ENCODE measurements at regions not wholly inside any gene's neighbourhood (a gene's known extent, or its start where the extent isn't known, plus 50 kb on each side); places are given as distances from the start of the nearest gene placed in this dataset.

GRCh38 chr3:18634461-18634860 is 209.3 kb upstream of the SATB1 start:
- peaks cover 4% of the 10 kb centered on the region for H3K9me3 Mint-ChIP-seq
- no peak overlapping the region for H3K27ac ChIP-seq (ENCODE audit: low read depth in 1 of 2, low read length in 2 of 2)
- H3K4me3 Mint-ChIP-seq: no peak overlapping the region
- H3K27ac Mint-ChIP-seq: no peak overlapping the region
- POLR2A ChIA-PET: no interaction called here
- no peaks in the 10 kb centered on the region for H3K27me3 ChIP-seq (ENCODE audit: control insufficient read depth in 1 of 2, insufficient read depth in 2 of 2, low read length in 2 of 2)
- H3K36me3 ChIP-seq (ENCODE audit: insufficient read depth, low read length): no peaks in the 10 kb centered on the region
- no peaks in the 10 kb centered on the region for H3K4me1 Mint-ChIP-seq (ENCODE audit: low read depth)
- no peak overlapping the region for H3K4me3 ChIP-seq (ENCODE audit: low read length)
- TF ChIP-seq CTCF (IDR thresholded peaks at IDR 0.05): no peak
- CTCF ChIA-PET: no interaction called here
- H3K4me1 ChIP-seq (ENCODE audit: insufficient read depth, low read length): no peaks in the 10 kb centered on the region
- DNase-seq (no peak), ATAC-seq (ENCODE audit: poor library complexity) (no peak)
- intact Hi-C loops (cut with DNase I, micrococcal nuclease): no loop called here
- H3K9me3 ChIP-seq (ENCODE audit: control insufficient read depth in 1 of 2, insufficient read depth in 1 of 2, low read length in 2 of 2): no peaks in the 10 kb centered on the region
- H3K36me3 Mint-ChIP-seq (ENCODE audit: low read depth): no peaks in the 10 kb centered on the region
- no peaks in the 10 kb centered on the region for H3K27me3 Mint-ChIP-seq

- Mint-ChIP-seq H3K27me3 (no peaks in the 10 kb centered on the region), H3K4me1 (ENCODE audit: low read depth) (no peaks in the 10 kb centered on the region), H3K9me3 (peaks cover 4% of the 10 kb centered on the region), H3K4me3 (no peak overlapping the region), H3K36me3 (ENCODE audit: low read depth) (no peaks in the 10 kb centered on the region), H3K27ac (no peak overlapping the region)
- TF ChIP-seq CTCF (IDR thresholded peaks at IDR 0.05): no peak
- no peak overlapping the region for H3K27ac ChIP-seq (ENCODE audit: low read depth in 1 of 2, low read length in 2 of 2)
- no peak for ATAC-seq (ENCODE audit: poor library complexity)
- no peaks in the 10 kb centered on the region for H3K36me3 ChIP-seq (ENCODE audit: insufficient read depth, low read length)
- CTCF ChIA-PET: no interaction called here
- no peaks in the 10 kb centered on the region for H3K4me1 ChIP-seq (ENCODE audit: insufficient read depth, low read length)
- H3K9me3 ChIP-seq (ENCODE audit: control insufficient read depth in 1 of 2, insufficient read depth in 1 of 2, low read length in 2 of 2): no peaks in the 10 kb centered on the region
- POLR2A ChIA-PET: no interaction called here
- H3K4me3 ChIP-seq (ENCODE audit: low read length): no peak overlapping the region
- intact Hi-C loops (cut with DNase I, micrococcal nuclease): no loop called here
- H3K27me3 ChIP-seq (ENCODE audit: control insufficient read depth in 1 of 2, insufficient read depth in 2 of 2, low read length in 2 of 2): no peaks in the 10 kb centered on the region
- no peak for DNase-seq
Measured at GRCh38 chr3:18633002-18633401, 207.9 kb upstream of the SATB1 start.

- ATAC-seq (ENCODE audit: poor library complexity) (no peak), DNase-seq (no peak)
- H3K27ac ChIP-seq (ENCODE audit: low read depth in 1 of 2, low read length in 2 of 2): no peak overlapping the region
- no peak for TF ChIP-seq CTCF (IDR thresholded peaks at IDR 0.05)
- no peaks in the 10 kb centered on the region for H3K27me3 Mint-ChIP-seq
- H3K36me3 Mint-ChIP-seq (ENCODE audit: low read depth): no peaks in the 10 kb centered on the region
- H3K9me3 ChIP-seq (ENCODE audit: control insufficient read depth in 1 of 2, insufficient read depth in 1 of 2, low read length in 2 of 2): no peaks in the 10 kb centered on the region
- intact Hi-C loops (cut with DNase I, micrococcal nuclease): no loop called here
- H3K4me3 ChIP-seq (ENCODE audit: low read length): no peak overlapping the region
- ChIA-PET POLR2A (no interaction called here), CTCF (no interaction called here)
- peaks cover 12% of the 10 kb centered on the region for H3K9me3 Mint-ChIP-seq
- no peak overlapping the region for H3K27ac Mint-ChIP-seq
- no peaks in the 10 kb centered on the region for H3K36me3 ChIP-seq (ENCODE audit: insufficient read depth, low read length)
- H3K4me3 Mint-ChIP-seq: no peak overlapping the region
- H3K4me1 ChIP-seq (ENCODE audit: insufficient read depth, low read length): no peaks in the 10 kb centered on the region
- no peaks in the 10 kb centered on the region for H3K27me3 ChIP-seq (ENCODE audit: control insufficient read depth in 1 of 2, insufficient read depth in 2 of 2, low read length in 2 of 2)
- peaks cover 5% of the 10 kb centered on the region for H3K4me1 Mint-ChIP-seq (ENCODE audit: low read depth)
Measured at GRCh38 chr3:18630295-18630694, 205.2 kb upstream of the SATB1 start.

Measured in CD4-positive, alpha-beta T cell (primary cell).